ENCODE measurements at regions not wholly inside any gene's neighbourhood (a gene's known extent, or its start where the extent isn't known, plus 50 kb on each side); places are given as distances from the start of the nearest gene placed in this dataset.

DNA sequence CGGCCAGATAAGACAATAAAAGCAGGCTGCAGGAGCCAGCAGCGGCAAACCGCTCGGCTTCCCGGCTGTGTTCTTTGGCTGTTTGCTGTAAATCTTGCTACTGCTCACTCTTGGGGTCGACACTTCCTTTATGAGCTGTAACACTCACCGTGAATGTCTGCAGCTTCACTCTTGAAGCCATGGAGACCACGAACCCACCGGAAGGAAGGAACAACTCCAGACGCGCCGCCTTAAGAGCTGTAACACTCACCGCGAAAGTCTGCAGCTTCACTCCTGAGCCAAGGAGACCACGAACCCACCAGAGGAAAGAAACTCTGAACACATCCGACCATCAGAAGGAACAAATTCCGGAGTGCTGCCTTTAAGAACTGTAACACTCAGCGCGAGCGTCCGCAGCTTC lies 451.7 kb downstream of the AGTPBP1 start (continued):
- TF ChIP-seq, protein P1, sequence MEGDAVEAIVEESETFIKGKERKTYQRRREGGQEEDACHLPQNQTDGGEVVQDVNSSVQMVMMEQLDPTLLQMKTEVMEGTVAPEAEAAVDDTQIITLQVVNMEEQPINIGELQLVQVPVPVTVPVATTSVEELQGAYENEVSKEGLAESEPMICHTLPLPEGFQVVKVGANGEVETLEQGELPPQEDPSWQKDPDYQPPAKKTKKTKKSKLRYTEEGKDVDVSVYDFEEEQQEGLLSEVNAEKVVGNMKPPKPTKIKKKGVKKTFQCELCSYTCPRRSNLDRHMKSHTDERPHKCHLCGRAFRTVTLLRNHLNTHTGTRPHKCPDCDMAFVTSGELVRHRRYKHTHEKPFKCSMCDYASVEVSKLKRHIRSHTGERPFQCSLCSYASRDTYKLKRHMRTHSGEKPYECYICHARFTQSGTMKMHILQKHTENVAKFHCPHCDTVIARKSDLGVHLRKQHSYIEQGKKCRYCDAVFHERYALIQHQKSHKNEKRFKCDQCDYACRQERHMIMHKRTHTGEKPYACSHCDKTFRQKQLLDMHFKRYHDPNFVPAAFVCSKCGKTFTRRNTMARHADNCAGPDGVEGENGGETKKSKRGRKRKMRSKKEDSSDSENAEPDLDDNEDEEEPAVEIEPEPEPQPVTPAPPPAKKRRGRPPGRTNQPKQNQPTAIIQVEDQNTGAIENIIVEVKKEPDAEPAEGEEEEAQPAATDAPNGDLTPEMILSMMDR (IDR thresholded peaks at IDR 0.05; ENCODE audit: low read depth, low read length, missing input control), result no peak
- TF ChIP-seq TAF1 (conservative IDR thresholded peaks at IDR 0.05), result no peak
- no peak for TF ChIP-seq SP1 (IDR thresholded peaks at IDR 0.05)

- DNase-seq (ENCODE audit: low spot score), result no peak
- TF ChIP-seq RXRA (IDR thresholded peaks at IDR 0.05), result no peak
- TF ChIP-seq FOXA1 (IDR thresholded peaks at IDR 0.05), result no peak
- TF ChIP-seq REST (IDR thresholded peaks at IDR 0.05), result no peak
- no peak for TF ChIP-seq HNF4G (IDR thresholded peaks at IDR 0.05)
- TF ChIP-seq EGR1 (IDR thresholded peaks at IDR 0.05; ENCODE audit: low read depth in 2 of 2), result no peak
- no peak for TF ChIP-seq YY1 (IDR thresholded peaks at IDR 0.05)
- no peak for TF ChIP-seq NR2F2 (IDR thresholded peaks at IDR 0.05)
- Histone ChIP-seq H3K9ac (ENCODE audit: low read depth in 1 of 2, low read length in 2 of 2) (no peak overlapping the region), H3K36me3 (ENCODE audit: control insufficient read depth in 4 of 4, insufficient read depth in 3 of 4, low read depth in 1 of 4, low read length in 3 of 4) (no peaks in the 10 kb centered on the region), H3K4me1 (ENCODE audit: control insufficient read depth in 4 of 4, insufficient read depth in 4 of 4, low read length in 3 of 4) (no peaks in the 10 kb centered on the region), H3K9me3 (ENCODE audit: control insufficient read depth in 4 of 4, low read length in 3 of 4) (no peaks in the 10 kb centered on the region), H3K27me3 (ENCODE audit: control insufficient read depth in 4 of 4, insufficient read depth in 4 of 4, low read length in 3 of 4) (peaks cover 0 to 2% (median 0%) of the 10 kb centered on the region in 4 donors), H3K27ac (ENCODE audit: low read depth in 1 of 2, low read length in 2 of 2) (no peak overlapping the region), H3K4me3 (ENCODE audit: low read depth in 1 of 3, low read length in 3 of 3) (no peak overlapping the region)
- 90% methylated on average over 18 of the region's 18 CpGs for WGBS
Measured at GRCh38 chr9:85289142-85289541, 452.6 kb downstream of the AGTPBP1 start.

GRCh38 chr9:85283421-85283820 lies 458.3 kb downstream of the AGTPBP1 start:
- Histone ChIP-seq H3K9me3 (ENCODE audit: control insufficient read depth in 4 of 4, low read length in 3 of 4) (peaks cover 0 to 2% (median 0%) of the 10 kb centered on the region in 4 donors), H3K27me3 (ENCODE audit: control insufficient read depth in 4 of 4, insufficient read depth in 4 of 4, low read length in 3 of 4) (peaks cover 0 to 8% (median 0%) of the 10 kb centered on the region in 4 donors), H3K4me3 (ENCODE audit: low read depth in 1 of 3, low read length in 3 of 3) (no peak overlapping the region), H3K9ac (ENCODE audit: low read depth in 1 of 2, low read length in 2 of 2) (no peak overlapping the region), H3K36me3 (ENCODE audit: control insufficient read depth in 4 of 4, insufficient read depth in 3 of 4, low read depth in 1 of 4, low read length in 3 of 4) (no peaks in the 10 kb centered on the region), H3K4me1 (ENCODE audit: control insufficient read depth in 4 of 4, insufficient read depth in 4 of 4, low read length in 3 of 4) (no peaks in the 10 kb centered on the region), H3K27ac (ENCODE audit: low read depth in 1 of 2, low read length in 2 of 2) (no peak overlapping the region)
- 68% methylated on average over 3 of the region's 3 CpGs for WGBS
- no peak for DNase-seq (ENCODE audit: low spot score)
- TF ChIP-seq HNF4A (conservative IDR thresholded peaks at IDR 0.05) (no peak), NR2F2 (IDR thresholded peaks at IDR 0.05) (no peak), GABPA (IDR thresholded peaks at IDR 0.05 in 1 of 2, conservative IDR thresholded peaks at IDR 0.05 in 1 of 2) (no peak), YY1 (IDR thresholded peaks at IDR 0.05) (no peak), ZBTB33 (IDR thresholded peaks at IDR 0.05) (no peak), FOXA2 (IDR thresholded peaks at IDR 0.05) (no peak), RXRA (IDR thresholded peaks at IDR 0.05) (no peak), HNF4G (IDR thresholded peaks at IDR 0.05) (no peak), FOXA1 (IDR thresholded peaks at IDR 0.05) (no peak), RAD21 (IDR thresholded peaks at IDR 0.05) (no peak), REST (IDR thresholded peaks at IDR 0.05) (no peak)
- TF ChIP-seq, protein P2, sequence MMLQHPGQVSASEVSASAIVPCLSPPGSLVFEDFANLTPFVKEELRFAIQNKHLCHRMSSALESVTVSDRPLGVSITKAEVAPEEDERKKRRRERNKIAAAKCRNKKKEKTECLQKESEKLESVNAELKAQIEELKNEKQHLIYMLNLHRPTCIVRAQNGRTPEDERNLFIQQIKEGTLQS (IDR thresholded peaks at IDR 0.05), result no peak
